MM.1S (cell line): ENCODE measurements at regions not wholly inside any gene's neighbourhood (a gene's known extent, or its start where the extent isn't known, plus 50 kb on each side); places are given as distances from the start of the nearest gene placed in this dataset.

Source experiments
- DNase-seq: peaks from one replicate; pipeline ENCODE4 v3.0.0-alpha.2; 2015
- H2AFZ ChIP-seq: fragments of 300-600 bp; sonication (generic); 2 replicates; pipeline ENCODE4 v1.6.0; 2016; ENCODE audit warnings: antibody characterized with exemption, low read length
- H3F3A ChIP-seq: fragments of 300-600 bp; sonication (generic); 2 replicates; pipeline ENCODE4 v1.6.1; 2016; ENCODE audit warnings: mild to moderate bottlenecking, antibody characterized with exemption, low read length, moderate library complexity, mixed read lengths; ENCODE audit not compliant: insufficient read depth
- H3K27ac ChIP-seq: fragments of 300-600 bp; sonication (generic); 2 replicates; pipeline ENCODE4 v1.5.1; 2016; ENCODE audit warnings: mild to moderate bottlenecking, low read length
- H3K27me3 ChIP-seq: fragments of 300-600 bp; sonication (generic); replicated peaks from 2 replicates; pipeline ENCODE4 v1.6.0; 2016; ENCODE audit warnings: low read length; ENCODE audit not compliant: insufficient read depth
- H3K36me3 ChIP-seq: fragments of 300-600 bp; sonication (generic); replicated peaks from 2 replicates; pipeline ENCODE4 v1.6.1; 2016; ENCODE audit warnings: mild to moderate bottlenecking, low read length, mixed read lengths; ENCODE audit not compliant: insufficient read depth
- H3K4me1 ChIP-seq: fragments of 300-600 bp; sonication (generic); 2 replicates; pipeline ENCODE4 v1.6.1; 2016; ENCODE audit warnings: low read length, mixed read lengths
- H3K4me2 ChIP-seq: fragments of 300-600 bp; sonication (generic); 2 replicates; pipeline ENCODE4 v1.6.0; 2016; ENCODE audit warnings: low read depth, low read length
- H3K4me3 ChIP-seq: fragments of 300-600 bp; sonication (generic); 2 replicates; pipeline ENCODE4 v1.5.1; 2016; ENCODE audit warnings: low read length, mixed read lengths
- H3K79me2 ChIP-seq: fragments of 300-600 bp; sonication (generic); 2 replicates; pipeline ENCODE4 v1.6.1; 2016; ENCODE audit warnings: mixed run types, low read length, mixed read lengths
- H3K9ac ChIP-seq: fragments of 300-600 bp; sonication (generic); 2 replicates; pipeline ENCODE4 v1.6.1; 2016; ENCODE audit warnings: low read length, mixed read lengths
- H3K9me2 ChIP-seq: fragments of 300-600 bp; sonication (generic); replicated peaks from 2 replicates; pipeline ENCODE4 v1.6.1; 2016; ENCODE audit warnings: mild to moderate bottlenecking, low read length, mixed read lengths; ENCODE audit not compliant: insufficient read depth
- H3K9me3 ChIP-seq: fragments of 300-600 bp; sonication (generic); replicated peaks from 2 replicates; pipeline ENCODE4 v1.6.1; 2016; ENCODE audit warnings: mild to moderate bottlenecking, low read length, mixed read lengths; ENCODE audit not compliant: insufficient read depth
- H4K20me1 ChIP-seq: fragments of 300-600 bp; sonication (generic); 2 replicates; pipeline ENCODE4 v1.6.1; 2016; ENCODE audit warnings: mild to moderate bottlenecking, low read length, moderate library complexity, mixed read lengths; ENCODE audit not compliant: insufficient read depth
- CTCF ChIP-seq: fragments of 300-600 bp; sonication (generic); IDR thresholded peaks from 2 replicates; pipeline ENCODE4 v1.5.1; 2016; ENCODE audit warnings: antibody characterized with exemption, low read length, mixed read lengths
- EZH2 ChIP-seq: fragments of 300-600 bp; sonication (generic); optimal IDR thresholded peaks from 2 replicates; pipeline ENCODE3; 2017; ENCODE audit warnings: low read depth, mild to moderate bottlenecking, antibody characterized with exemption, low read length, mixed read lengths
- EZH2phosphoT487 ChIP-seq: fragments of 300-600 bp; sonication (generic); IDR thresholded peaks from 2 replicates; pipeline ENCODE4 v1.6.1; 2018; ENCODE audit warnings: antibody characterized with exemption, low read length

- Histone ChIP-seq H3K27ac (no peak overlapping the region), H3F3A (no peaks in the 10 kb centered on the region), H3K79me2 (no peaks in the 10 kb centered on the region), H3K36me3 (no peaks in the 10 kb centered on the region), H3K27me3 (no peaks in the 10 kb centered on the region), H3K4me1 (no peaks in the 10 kb centered on the region), H3K4me2 (no peak overlapping the region), H3K9me2 (no peaks in the 10 kb centered on the region), H4K20me1 (no peaks in the 10 kb centered on the region), H2AFZ (no peak overlapping the region), H3K4me3 (no peak overlapping the region), H3K9me3 (no peaks in the 10 kb centered on the region), H3K9ac (no peak overlapping the region)
- DNase-seq: no peak
- TF ChIP-seq EZH2 (no peak), CTCF (no peak), EZH2phosphoT487 (no peak)
Observed at GRCh38 chr9:108787690-108788048, 68.1 kb downstream of the ACTL7B start.

GRCh38 chr9:108786901-108787689, 68.7 kb downstream of the ACTL7B start:
- Histone ChIP-seq H3F3A (no peaks in the 10 kb centered on the region), H3K36me3 (no peaks in the 10 kb centered on the region), H3K4me2 (no peak overlapping the region), H3K9ac (no peak overlapping the region), H4K20me1 (no peaks in the 10 kb centered on the region), H3K27me3 (no peaks in the 10 kb centered on the region), H3K4me1 (no peaks in the 10 kb centered on the region), H3K79me2 (no peaks in the 10 kb centered on the region), H3K4me3 (no peak overlapping the region), H3K9me2 (no peaks in the 10 kb centered on the region), H2AFZ (no peak overlapping the region), H3K27ac (no peak overlapping the region), H3K9me3 (no peaks in the 10 kb centered on the region)
- DNase-seq: no peak
- TF ChIP-seq CTCF (no peak), EZH2 (no peak), EZH2phosphoT487 (no peak)

- no peaks in the 10 kb centered on the region for H3K79me2 ChIP-seq
- H3F3A ChIP-seq: no peaks in the 10 kb centered on the region
- no peaks in the 10 kb centered on the region for H3K36me3 ChIP-seq
- no peaks in the 10 kb centered on the region for H3K9me2 ChIP-seq
- no peaks in the 10 kb centered on the region for H3K27me3 ChIP-seq
- no peaks in the 10 kb centered on the region for H4K20me1 ChIP-seq
- H3K4me3 ChIP-seq: no peak overlapping the region
- TF ChIP-seq EZH2phosphoT487 (no peak), EZH2 (no peak), CTCF (no peak)
- H3K4me2 ChIP-seq: no peak overlapping the region
- no peak for DNase-seq
- H3K27ac ChIP-seq: no peak overlapping the region
- no peaks in the 10 kb centered on the region for H3K4me1 ChIP-seq
- H2AFZ ChIP-seq: no peak overlapping the region
- H3K9me3 ChIP-seq: no peaks in the 10 kb centered on the region
- no peak overlapping the region for H3K9ac ChIP-seq
Observed at GRCh38 chr9:108786322-108786721, 69.5 kb downstream of the ACTL7B start.
